ENCODE measurements at regions not wholly inside any gene's neighbourhood (a gene's known extent, or its start where the extent isn't known, plus 50 kb on each side); places are given as distances from the start of the nearest gene placed in this dataset.

- Histone ChIP-seq H3K4me3 (no peak overlapping the region), H3K4me1 (no peaks in the 10 kb centered on the region), H3K9me3 (no peaks in the 10 kb centered on the region), H3K27me3 (no peaks in the 10 kb centered on the region), H3K27ac (no peak overlapping the region), H3K36me3 (no peaks in the 10 kb centered on the region)
- no peak for DNase-seq
- no peak for TF ChIP-seq CTCF (IDR thresholded peaks at IDR 0.05)
- no peak for TF ChIP-seq POLR2A (IDR thresholded peaks at IDR 0.05)
- intact Hi-C loops (cut with DNase I), result no loop called here
- 62 to 66% methylated on average over 1 of the region's 1 CpG for WGBS, 2 donors
These were observed 714.9 kb upstream of the MEF2C start for GRCh38 chr5:89597878-89598277.

- no peak for DNase-seq
- Histone ChIP-seq H3K27ac (no peak overlapping the region), H3K27me3 (no peaks in the 10 kb centered on the region), H3K36me3 (no peaks in the 10 kb centered on the region), H3K4me1 (no peaks in the 10 kb centered on the region), H3K9me3 (no peaks in the 10 kb centered on the region), H3K4me3 (no peak overlapping the region)
- intact Hi-C loops (cut with DNase I), result no loop called here
- WGBS, 2 donors, result 79 to 89% methylated on average over 1 to 2 of the region's 2 CpGs
- no peak for TF ChIP-seq CTCF (IDR thresholded peaks at IDR 0.05)
- TF ChIP-seq POLR2A (IDR thresholded peaks at IDR 0.05), result no peak
These were observed 713.8 kb upstream of the MEF2C start for GRCh38 chr5:89596821-89597220.

GRCh38 chr5:89595056-89595455 lies 712.1 kb upstream of the MEF2C start:
- no peak overlapping the region for H3K27ac ChIP-seq
- peaks cover 0 to 8% (median 0%) of the 10 kb centered on the region in 3 donors for H3K9me3 ChIP-seq
- TF ChIP-seq CTCF (IDR thresholded peaks at IDR 0.05) (no peak), POLR2A (IDR thresholded peaks at IDR 0.05) (no peak)
- no peaks in the 10 kb centered on the region for H3K4me1 ChIP-seq
- no peak for DNase-seq
- H3K36me3 ChIP-seq, result no peaks in the 10 kb centered on the region
- no peaks in the 10 kb centered on the region for H3K27me3 ChIP-seq
- 80 to 88% methylated on average over 1 of the region's 1 CpG for WGBS, 2 donors
- H3K4me3 ChIP-seq, result no peak overlapping the region
- intact Hi-C loops (cut with DNase I), result no loop called here

GRCh38 chr5:89584339-89584956 lies 701.5 kb upstream of the MEF2C start:
- no peak for DNase-seq
- no peak for TF ChIP-seq POLR2A (IDR thresholded peaks at IDR 0.05)
- no peak for TF ChIP-seq CTCF (IDR thresholded peaks at IDR 0.05)
- H3K9me3 ChIP-seq, result no peaks in the 10 kb centered on the region
- H3K4me3 ChIP-seq, result no peak overlapping the region
- peaks cover 0 to 37% (median 11%) of the 10 kb centered on the region in 3 donors for H3K4me1 ChIP-seq
- H3K27ac ChIP-seq, result peak overlapping the region in 3 of 4 donors; percentile 55 to 70 (median 62)
- no peaks in the 10 kb centered on the region for H3K36me3 ChIP-seq
- intact Hi-C loops (cut with DNase I), result no loop called here
- H3K27me3 ChIP-seq, result no peaks in the 10 kb centered on the region
- WGBS, 2 donors, result 32 to 54% methylated on average over 5 of the region's 5 CpGs

- TF ChIP-seq POLR2A (IDR thresholded peaks at IDR 0.05) (no peak), CTCF (IDR thresholded peaks at IDR 0.05) (no peak)
- no peaks in the 10 kb centered on the region for H3K27me3 ChIP-seq
- H3K36me3 ChIP-seq, result no peaks in the 10 kb centered on the region
- no peaks in the 10 kb centered on the region for H3K9me3 ChIP-seq
- H3K4me1 ChIP-seq, result peaks cover 0 to 37% (median 11%) of the 10 kb centered on the region in 3 donors
- DNase-seq, result no peak
- no peak overlapping the region for H3K4me3 ChIP-seq
- intact Hi-C loops (cut with DNase I), result no loop called here
- peak overlapping the region in 3 of 4 donors; percentile 55 to 70 (median 62) for H3K27ac ChIP-seq
These were observed 700.5 kb upstream of the MEF2C start for GRCh38 chr5:89583534-89583933.
